ENCODE measurements at regions not wholly inside any gene's neighbourhood (a gene's known extent, or its start where the extent isn't known, plus 50 kb on each side); places are given as distances from the start of the nearest gene placed in this dataset.

GRCh38 chr10:85532773-85533172, 833.8 kb downstream of the GRID1 start:
- TF ChIP-seq CTCF (IDR thresholded peaks at IDR 0.05) (no peak), ZFX (IDR thresholded peaks at IDR 0.05; ENCODE audit: borderline replicate concordance) (no peak)

Measured in 22Rv1 (cell line).